ENCODE measurements at regions not wholly inside any gene's neighbourhood (a gene's known extent, or its start where the extent isn't known, plus 50 kb on each side); places are given as distances from the start of the nearest gene placed in this dataset.

GRCh38 chr2:194985258-194985657 lies 671.8 kb upstream of the SLC39A10 start:
- H3K14ac ChIP-seq (ENCODE audit: insufficient read length), result no peak overlapping the region
- no peaks in the 10 kb centered on the region for H4K20me1 ChIP-seq (replicated peaks in 1 of 2; ENCODE audit: control insufficient read depth in 1 of 2, insufficient read depth in 2 of 2, low read length in 2 of 2)
- no peak overlapping the region for H3K9ac ChIP-seq (replicated peaks in 1 of 4; ENCODE audit: extremely low read depth in 1 of 4, low read depth in 3 of 4, low read length in 3 of 4)
- no peak overlapping the region for H2BK20ac ChIP-seq (ENCODE audit: low read length)
- CTCF ChIA-PET (ENCODE audit: partially characterized antibody), result interaction anchor here (0.6 kb wide), 2 partner anchors 11 to 314 kb away, joined by 3 read pairs; no protein-coding TSS in a partner anchor
- no peak overlapping the region for H3K4me2 ChIP-seq (ENCODE audit: insufficient read depth in 1 of 2, low read depth in 2 of 2, low read length in 2 of 2)
- H2AFZ ChIP-seq (ENCODE audit: low read length), result no peak overlapping the region
- H3K79me1 ChIP-seq (ENCODE audit: low read depth, low read length), result no peaks in the 10 kb centered on the region
- no peak overlapping the region for H3K27ac ChIP-seq (ENCODE audit: low read depth, low read length)
- no peaks in the 10 kb centered on the region for H3K27me3 ChIP-seq (replicated peaks in 1 of 4; ENCODE audit: control insufficient read depth in 3 of 4, extremely low read depth in 1 of 4, insufficient read depth in 3 of 4, low read length in 3 of 4)
- H3K79me2 ChIP-seq (ENCODE audit: control insufficient read depth in 1 of 2, insufficient read depth in 2 of 2, low read length in 2 of 2), result no peaks in the 10 kb centered on the region
- H3K18ac ChIP-seq (ENCODE audit: extremely low read depth, low read length), result no peak overlapping the region
- DNase-seq (ENCODE audit: low read depth in 1 of 2, low spot score in 2 of 2), result no peak
- POLR2A ChIA-PET (ENCODE audit: partially characterized antibody), result no interaction called here
- H2BK15ac ChIP-seq (ENCODE audit: low read length), result no peak overlapping the region
- peaks cover 0 to 3% of the 10 kb centered on the region in 2 experiments; a peak in 2 of 4 replicates for H3K9me3 ChIP-seq (ENCODE audit: insufficient read depth in 2 of 2, low read depth in 1 of 2, low read length in 1 of 2)
- no peaks in the 10 kb centered on the region for H3K36me3 ChIP-seq (ENCODE audit: control insufficient read depth in 2 of 4, insufficient read depth in 4 of 4, low read length in 3 of 4)
- H4K91ac ChIP-seq (replicated peaks; ENCODE audit: insufficient read length, low read length), result no peak overlapping the region
- no peak overlapping the region for H3K4me3 ChIP-seq (ENCODE audit: extremely low read depth in 1 of 4, insufficient read depth in 2 of 4, low read depth in 3 of 4, low read length in 4 of 4)
- WGBS, 2 experiments (ENCODE audit: extremely low coverage in 1 of 2, insufficient coverage in 1 of 2, insufficient read length in 1 of 2, insufficient replicate concordance in 2 of 2, low coverage in 1 of 2, low lambda C conversion rate in 2 of 2, missing lambda C conversion rate in 1 of 2), result 85% methylated on average over 1 of the region's 1 CpG; no CpG with 5 or more reads in 1 of the 2 experiments
- H4K5ac ChIP-seq (ENCODE audit: insufficient read length, low read depth, low read length), result no peak overlapping the region
- no peak overlapping the region for H3K4ac ChIP-seq (replicated peaks; ENCODE audit: insufficient read length, low read depth, low read length)
- no peak overlapping the region for H2BK12ac ChIP-seq (ENCODE audit: low read depth, low read length)
- H3K23me2 ChIP-seq (ENCODE audit: low read depth, low read length), result no peaks in the 10 kb centered on the region
- no peak overlapping the region for H3K56ac ChIP-seq (replicated peaks; ENCODE audit: insufficient read length, low read depth, low read length)
- H2AK5ac ChIP-seq (ENCODE audit: low read depth, low read length), result no peak overlapping the region
- no peak overlapping the region for H3K23ac ChIP-seq (ENCODE audit: insufficient read length)
- no peak overlapping the region for H4K8ac ChIP-seq (ENCODE audit: extremely low read depth, insufficient read depth, low read length)
- H2BK5ac ChIP-seq (ENCODE audit: low read depth, low read length), result no peak overlapping the region
- H2BK120ac ChIP-seq (replicated peaks; ENCODE audit: low read depth, low read length), result no peak overlapping the region
- no peak for FAIRE-seq
- no peaks in the 10 kb centered on the region for H3K4me1 ChIP-seq (replicated peaks in 1 of 4; ENCODE audit: control insufficient read depth in 3 of 4, insufficient read depth in 4 of 4, low read length in 3 of 4)
- TF ChIP-seq SIX5 (IDR thresholded peaks at IDR 0.05; ENCODE audit: low read depth, low read length), result no peak
- TF ChIP-seq TAF7 (optimal IDR thresholded peaks at IDR 0.05; ENCODE audit: borderline replicate concordance, low read depth, low read length), result no peak
- TF ChIP-seq CREB1 (IDR thresholded peaks at IDR 0.05), result no peak
- TF ChIP-seq CBX5 (IDR thresholded peaks at IDR 0.05; ENCODE audit: low read depth, low read length), result no peak
- TF ChIP-seq JUN (IDR thresholded peaks at IDR 0.05; ENCODE audit: low read depth, low read length), result no peak
- no peak for TF ChIP-seq FOSL1 (IDR thresholded peaks at IDR 0.05; ENCODE audit: insufficient read depth, low read depth, low read length)
- TF ChIP-seq CTBP2 (IDR thresholded peaks at IDR 0.05; ENCODE audit: borderline replicate concordance, insufficient read depth, insufficient read length, low read length), result no peak
- no peak for TF ChIP-seq ZNF274 (IDR thresholded peaks at IDR 0.05; ENCODE audit: borderline replicate concordance, extremely low read depth, low read length)
- no peak for TF ChIP-seq SIRT6 (IDR thresholded peaks at IDR 0.05; ENCODE audit: low read length)
- TF ChIP-seq RFX5 (IDR thresholded peaks at IDR 0.05; ENCODE audit: borderline replicate concordance, low read depth, low read length), result no peak
- TF ChIP-seq GTF2F1 (IDR thresholded peaks at IDR 0.05; ENCODE audit: borderline replicate concordance, low read depth, low read length), result no peak
- TF ChIP-seq SIN3A (conservative IDR thresholded peaks at IDR 0.05 in 1 of 2, IDR thresholded peaks at IDR 0.05 in 1 of 2; ENCODE audit: low read depth in 1 of 2, low read length in 2 of 2), result no peak
- TF ChIP-seq, protein P1, sequence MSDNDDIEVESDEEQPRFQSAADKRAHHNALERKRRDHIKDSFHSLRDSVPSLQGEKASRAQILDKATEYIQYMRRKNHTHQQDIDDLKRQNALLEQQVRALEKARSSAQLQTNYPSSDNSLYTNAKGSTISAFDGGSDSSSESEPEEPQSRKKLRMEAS (IDR thresholded peaks at IDR 0.05), result no peak
- no peak for TF ChIP-seq RNF2 (IDR thresholded peaks at IDR 0.05; ENCODE audit: borderline replicate concordance, low read depth, low read length, missing control alignments, poor library complexity, severe bottlenecking)
